ENCODE measurements at regions not wholly inside any gene's neighbourhood (a gene's known extent, or its start where the extent isn't known, plus 50 kb on each side); places are given as distances from the start of the nearest gene placed in this dataset.
A peak's percentile ranks its signal among the peaks of the same experiment; 100 is the strongest.

DNA sequence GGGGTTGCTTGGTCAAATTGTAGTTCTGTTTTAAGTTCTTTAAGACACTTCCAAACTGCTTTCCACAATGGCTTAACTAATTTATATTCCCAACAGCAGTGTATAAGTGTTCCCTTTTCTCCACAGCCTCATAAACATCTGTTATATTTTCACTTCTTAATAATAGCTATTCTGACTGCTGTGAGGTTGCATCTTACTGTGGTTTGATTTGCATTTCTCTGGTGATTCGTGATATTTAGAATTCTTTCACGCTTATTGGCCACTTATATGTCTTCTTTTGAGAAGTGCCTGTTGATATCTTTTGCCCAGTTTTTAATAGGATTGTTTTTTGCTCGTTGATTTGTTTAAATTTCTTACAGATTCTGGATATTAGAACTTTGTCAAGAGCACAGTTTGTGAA, 278.6 kb upstream of the ITM2A start:
- no peak for DNase-seq

GRCh38 chrX:79631526-79631925, 264.4 kb upstream of the ITM2A start:
- DNase-seq, result no peak

DNA sequence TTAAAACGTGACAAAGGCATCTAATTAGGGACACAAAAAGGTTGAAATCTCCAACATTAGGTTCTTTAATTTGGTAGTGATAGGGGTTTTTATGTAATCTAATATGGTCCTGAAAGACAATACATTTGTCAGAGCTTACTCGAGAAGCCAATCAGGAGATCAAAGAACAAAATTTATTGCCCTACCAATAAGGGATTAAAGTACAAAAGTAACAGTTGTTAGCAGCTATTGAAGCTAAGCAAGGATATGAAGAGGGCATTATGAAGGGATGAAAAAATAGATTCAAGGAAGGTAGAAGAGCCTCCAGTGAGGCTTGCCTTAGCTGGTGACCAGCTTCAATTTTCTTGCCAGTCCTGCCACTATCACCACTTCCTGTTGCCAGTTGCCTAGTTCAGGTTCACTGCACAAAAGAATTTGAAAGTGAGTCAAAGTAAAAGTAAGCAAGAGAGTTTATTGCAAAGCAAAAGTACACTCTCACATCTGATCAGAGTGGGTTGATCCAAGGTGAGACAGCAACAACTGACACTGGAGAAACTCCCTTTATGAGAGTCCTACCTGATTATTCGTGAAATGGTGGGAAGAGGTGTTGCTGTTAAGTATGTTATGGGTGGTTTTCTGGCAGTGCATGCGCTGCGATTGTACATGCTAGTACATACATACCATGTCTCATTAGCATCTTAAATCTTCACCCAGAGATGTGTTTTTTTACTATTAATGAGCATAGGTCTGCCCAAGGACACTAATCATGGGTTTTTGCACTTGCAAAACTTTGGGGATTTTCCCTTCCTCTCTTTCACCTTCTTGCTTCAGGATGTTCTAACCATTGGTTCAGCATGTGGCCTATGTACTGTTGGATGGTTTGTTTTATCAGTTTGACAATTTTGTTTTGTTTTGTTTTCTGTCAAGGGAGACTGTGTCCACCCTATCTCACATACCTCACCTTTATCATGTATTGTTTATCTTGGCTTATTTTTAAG, 263.2 kb upstream of the ITM2A start:
- DNase-seq, result no peak

DNA sequence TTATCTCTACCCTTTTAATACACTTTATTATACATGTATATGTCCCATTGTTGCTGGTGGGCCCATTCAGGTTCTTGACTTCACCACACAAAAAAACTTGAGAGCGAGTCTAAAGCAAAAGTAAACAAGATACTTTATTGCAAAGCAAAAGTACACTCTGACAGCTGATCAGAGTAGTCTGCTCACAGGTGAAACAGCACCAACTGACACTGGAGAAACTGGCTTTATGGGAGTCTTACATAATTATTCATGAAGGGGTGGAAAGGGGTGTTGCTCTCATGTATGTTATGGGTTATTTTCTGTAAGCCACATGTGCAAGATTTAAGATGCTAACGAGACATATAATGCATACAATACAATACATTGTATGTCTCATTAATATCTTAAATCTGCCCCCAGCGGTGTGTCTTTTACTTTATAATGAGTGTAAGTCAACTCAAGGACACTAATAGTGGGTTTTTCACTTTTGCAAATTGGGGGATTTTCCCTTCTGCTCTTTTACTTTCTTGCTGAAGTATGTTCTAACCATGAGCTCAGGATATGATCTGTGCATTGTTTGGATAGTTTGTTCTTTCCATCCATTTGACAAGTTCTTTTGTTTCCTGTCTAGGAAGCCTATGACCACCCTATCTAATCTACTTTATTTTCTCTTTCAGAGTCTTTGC, 256.1 kb upstream of the ITM2A start:
- no peak for DNase-seq

- no peak for DNase-seq
Observed at GRCh38 chrX:79618280-79618679, 251.1 kb upstream of the ITM2A start.

GRCh38 chrX:79604364-79604763, 237.2 kb upstream of the ITM2A start:
- no peak for DNase-seq

DNA sequence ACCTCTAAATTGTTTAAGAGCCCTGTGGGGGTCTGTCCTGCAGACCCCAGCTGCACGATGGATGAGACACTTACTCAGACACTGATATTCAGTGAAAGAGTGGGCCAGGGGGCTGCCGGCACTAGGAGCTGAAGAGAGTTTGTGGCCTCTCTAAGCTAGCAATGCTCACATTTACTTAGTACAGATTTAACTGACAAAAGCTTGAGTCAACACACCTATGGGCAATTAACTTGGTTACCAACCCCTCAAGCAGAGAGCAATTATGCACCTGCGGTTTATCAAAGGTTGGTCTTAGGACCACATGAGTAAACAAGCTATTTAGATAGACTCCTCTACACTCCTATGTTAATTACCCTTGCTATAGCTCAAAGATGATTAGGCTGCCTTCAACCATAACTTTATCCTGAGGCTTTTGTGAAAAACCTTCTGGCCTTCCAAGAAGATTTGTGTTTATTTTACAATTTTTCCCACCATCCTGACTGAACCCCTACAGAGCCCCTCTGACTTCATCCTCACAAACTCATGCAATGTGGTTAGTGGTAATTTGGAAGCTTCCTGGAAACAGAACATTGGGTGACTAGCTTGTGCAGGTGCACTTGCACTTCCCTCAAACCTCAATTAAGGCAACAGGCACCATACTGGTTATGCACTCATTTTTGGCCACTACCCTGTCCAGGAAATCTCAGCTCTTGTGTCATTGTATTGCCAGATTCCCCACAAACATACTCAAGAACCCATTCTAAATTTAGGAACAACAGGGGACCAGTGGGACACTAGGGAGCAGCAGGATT, 234.4 kb upstream of the ITM2A start:
- no peak for DNase-seq

DNA sequence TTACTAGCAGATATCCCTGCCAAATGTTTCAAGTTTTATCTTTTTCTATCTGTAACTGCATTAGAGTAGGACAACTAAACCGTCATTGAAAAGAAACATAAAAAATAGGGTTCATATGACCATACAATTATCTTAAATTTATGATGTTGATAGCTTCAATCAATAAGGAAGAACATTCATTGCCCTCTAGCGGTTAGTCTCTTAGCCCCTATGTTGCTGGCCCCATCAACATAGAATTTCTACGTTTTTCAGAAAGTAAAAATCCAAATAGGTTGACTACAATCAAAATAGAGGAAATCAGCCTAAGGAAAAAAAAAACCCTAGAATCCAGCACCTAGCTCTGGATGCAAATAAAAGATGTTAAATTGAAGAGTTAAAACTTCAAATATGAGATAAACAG, 225.1 kb upstream of the ITM2A start:
- no peak for DNase-seq

DNA sequence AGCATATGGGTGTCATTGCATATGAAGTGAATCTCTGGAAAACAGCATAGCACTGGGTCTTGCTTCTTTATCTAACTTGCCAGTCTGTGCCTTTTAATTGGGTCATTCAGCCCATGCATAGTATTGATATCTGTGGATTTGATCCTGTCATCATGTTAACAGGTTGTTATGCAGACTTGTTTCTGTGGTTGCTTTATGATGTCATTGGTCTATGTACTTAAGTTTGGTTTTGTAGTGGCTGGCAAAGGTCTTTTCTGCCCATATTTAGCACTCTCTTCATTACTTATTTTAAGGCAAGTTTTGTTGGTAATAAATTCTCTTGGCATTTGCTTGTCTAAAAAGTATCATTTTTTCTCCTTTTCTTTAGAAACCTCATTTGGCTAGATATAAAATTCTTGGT, 221.1 kb upstream of the ITM2A start:
- DNase-seq, result no peak

DNA sequence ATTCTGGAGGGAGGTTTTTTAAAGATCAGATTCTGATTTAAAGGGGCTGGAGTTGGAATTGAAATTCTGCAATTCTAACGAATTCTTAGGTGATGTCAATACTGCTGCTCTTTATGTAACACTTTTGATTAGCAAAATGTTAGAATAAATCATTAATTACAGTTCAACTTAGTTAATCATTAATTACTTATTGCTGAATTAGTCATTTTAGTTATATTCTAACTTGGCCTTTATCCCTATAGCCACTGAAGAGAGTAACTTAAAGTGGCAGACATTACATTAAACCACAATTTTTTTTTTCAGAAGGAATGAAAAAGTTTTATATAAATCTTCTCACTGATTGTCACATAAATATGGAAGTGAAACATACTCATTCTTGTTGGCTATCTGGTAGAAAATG, 206.6 kb upstream of the ITM2A start:
- DNase-seq, result no peak

DNA sequence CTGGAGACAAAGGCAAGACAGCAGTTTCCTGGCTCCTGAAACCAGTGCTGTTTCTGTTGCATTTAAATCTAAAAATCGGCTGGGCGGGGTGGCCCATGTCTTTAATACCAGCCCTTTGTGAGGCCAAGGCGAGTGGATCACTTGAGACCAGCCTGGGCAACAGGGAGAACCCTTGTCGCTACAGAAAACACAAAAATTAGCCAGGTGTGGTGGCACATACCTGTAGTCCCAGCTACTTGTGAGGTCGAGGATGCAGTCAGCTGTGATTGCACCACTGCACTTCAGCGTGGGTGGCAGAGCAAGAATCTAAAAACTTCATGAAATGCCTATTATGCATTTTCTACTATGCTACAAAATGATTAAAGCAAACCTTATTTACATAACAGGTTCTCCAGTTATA, 205.4 kb upstream of the ITM2A start:
- DNase-seq, result no peak

DNA sequence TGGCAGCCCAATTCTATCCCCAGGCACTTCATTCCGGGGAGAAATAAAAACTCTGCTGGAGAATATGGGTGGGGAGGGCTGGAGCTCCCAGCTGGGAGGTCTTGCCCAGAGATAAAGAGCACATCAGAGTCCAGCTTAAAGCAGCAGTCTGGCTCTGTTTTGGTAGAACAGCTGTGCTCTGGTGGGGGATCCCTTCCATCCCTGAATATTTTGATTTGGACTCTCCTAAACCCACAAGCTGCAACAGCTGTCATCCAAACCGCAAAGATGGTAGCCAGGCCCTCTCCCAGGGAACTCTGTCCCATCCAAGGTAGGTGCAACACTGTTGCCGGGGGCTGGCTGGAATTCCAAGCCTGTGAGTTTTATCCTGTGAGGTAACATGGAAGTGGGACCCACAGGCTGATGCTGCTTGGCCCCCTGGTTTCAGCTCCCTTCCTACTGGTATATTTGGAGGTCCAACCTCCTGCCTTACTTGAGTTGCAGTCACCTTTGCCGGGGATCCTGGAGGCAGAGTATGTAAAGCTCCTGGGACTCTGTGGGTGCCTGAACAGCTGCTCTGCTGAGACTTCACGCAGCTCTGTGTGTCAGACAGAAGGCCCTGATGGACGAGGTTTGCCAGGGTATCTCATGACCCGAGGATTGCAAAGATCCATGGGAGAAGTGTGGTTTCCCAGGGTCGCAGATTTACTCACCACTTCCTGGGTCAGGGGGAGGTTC, 203.5 kb upstream of the ITM2A start:
- DNase-seq, result no peak

- DNase-seq, result no peak
Observed at GRCh38 chrX:79568309-79568708, 201.2 kb upstream of the ITM2A start.

- no peak for DNase-seq
Observed at GRCh38 chrX:79564362-79564761, 197.2 kb upstream of the ITM2A start.

DNA sequence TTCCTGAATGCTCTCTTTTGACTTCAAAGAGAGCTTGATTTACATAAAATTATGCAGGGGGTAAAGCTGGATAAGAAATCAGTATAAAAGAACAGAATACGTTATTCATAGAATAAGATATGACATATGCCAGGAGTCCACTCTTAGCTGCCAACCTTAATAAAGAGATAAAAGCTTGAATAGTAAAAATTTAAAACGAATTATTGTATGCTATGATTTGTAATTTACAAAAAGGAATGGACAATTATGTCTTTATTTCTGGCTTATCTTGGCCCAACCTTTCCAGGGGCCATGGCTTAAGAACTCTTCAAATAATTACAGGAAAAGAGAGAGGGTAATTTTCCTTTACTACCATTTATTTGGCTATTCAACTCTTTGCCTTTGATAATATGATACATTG, 192.2 kb upstream of the ITM2A start:
- DNase-seq, result no peak

- no peak for DNase-seq
Observed at GRCh38 chrX:79557212-79557611, 190.1 kb upstream of the ITM2A start.

DNA sequence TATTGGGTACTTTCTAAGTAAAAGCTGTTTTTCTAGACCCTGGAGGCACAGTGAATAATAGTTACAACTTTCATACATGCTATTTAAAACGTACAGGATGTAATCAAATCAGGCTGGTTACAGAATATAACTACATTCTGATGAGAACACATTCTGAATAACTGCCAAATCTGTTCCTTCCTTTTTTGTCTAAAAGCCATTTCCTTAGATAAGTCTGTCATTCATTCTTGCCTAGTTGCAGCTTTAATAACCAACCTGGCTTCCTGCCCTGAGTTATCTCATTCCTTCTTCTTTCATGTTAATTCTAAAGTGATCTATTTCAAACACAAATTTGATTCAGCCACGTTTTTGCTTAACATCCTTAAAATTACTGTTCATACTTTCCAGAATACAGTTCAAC, 189.7 kb upstream of the ITM2A start:
- DNase-seq, result peak; percentile 8

- no peak for DNase-seq
Observed at GRCh38 chrX:79530310-79531108, 163.4 kb upstream of the ITM2A start.

DNA sequence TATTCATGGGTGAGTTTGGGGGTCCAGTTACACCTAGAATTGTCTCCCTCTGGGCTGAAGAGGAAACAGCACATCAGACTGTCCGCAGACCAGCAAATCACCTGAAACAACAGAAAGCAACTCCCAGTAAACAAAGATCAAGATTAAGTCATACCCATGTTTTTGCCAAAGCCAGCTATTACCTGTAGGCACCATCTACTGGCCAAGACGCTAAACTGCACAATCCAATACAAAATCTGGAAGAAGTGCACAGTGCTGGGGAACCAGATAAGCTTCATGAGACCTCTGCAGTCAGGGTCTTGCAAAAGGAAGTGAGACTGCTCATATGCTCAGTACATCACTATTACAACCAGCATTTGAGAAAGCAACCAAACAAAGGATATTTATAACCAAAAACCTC, 157.5 kb upstream of the ITM2A start:
- no peak for DNase-seq

DNA sequence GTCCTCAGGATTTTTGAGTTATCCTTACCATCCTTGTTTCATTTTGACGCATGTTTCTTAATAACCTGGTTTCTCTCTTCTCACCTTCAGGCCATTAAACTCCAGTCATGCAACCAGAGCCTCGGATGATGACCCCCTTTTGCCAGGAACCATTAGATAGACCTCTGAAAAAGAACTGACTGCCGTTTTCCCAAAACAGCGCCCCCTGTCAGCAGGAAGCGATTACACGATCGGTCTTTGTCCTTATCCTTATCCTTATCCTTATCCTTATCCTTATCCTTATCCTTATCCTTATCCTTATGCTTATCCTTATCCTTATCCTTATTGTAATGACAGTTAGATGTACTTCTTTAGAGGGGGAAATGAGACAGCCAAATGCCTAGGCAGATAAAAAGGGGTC, 148.4 kb upstream of the ITM2A start:
- no peak for DNase-seq

DNA sequence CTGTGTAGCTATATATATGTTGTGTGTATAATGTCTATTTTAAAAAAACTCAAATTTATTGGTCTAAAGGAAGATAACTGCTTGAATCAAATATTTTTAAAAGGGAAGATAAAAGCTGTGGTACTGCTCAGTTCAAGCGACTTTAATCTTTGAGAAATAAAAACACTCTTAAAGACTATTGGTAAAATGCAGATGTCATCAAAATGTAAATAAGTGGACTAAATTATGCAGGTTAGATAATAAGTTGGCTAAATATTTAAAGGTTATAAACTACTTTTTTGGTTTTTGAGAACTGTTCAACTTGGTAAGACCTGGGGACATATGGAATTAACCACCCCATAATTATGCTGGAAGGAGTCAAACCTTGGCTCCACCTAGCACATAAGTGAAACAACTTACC, 144.7 kb upstream of the ITM2A start:
- no peak for DNase-seq

All from tongue (tissue), 1 donor.